Central memory CD8-positive, alpha-beta T cell (primary cell): ENCODE measurements at regions not wholly inside any gene's neighbourhood (a gene's known extent, or its start where the extent isn't known, plus 50 kb on each side); places are given as distances from the start of the nearest gene placed in this dataset.
"Not testable (repeated sequence)": the region's sequence is repeated elsewhere in the genome, so short reads cannot be mapped to it uniquely, and the experiment has no call there.

ENCODE experiments used
- ATAC-seq: fragments of 150-1000 bp; cut with Tn5 transposase; replicated peaks from 2 replicates; pipeline ENCODE4 v1.10.0; 2022; ENCODE audit warnings: mild to moderate bottlenecking, moderate FRiP score, moderate number of reproducible peaks; ENCODE audit not compliant: poor library complexity, severe bottlenecking; ENCODE audit errors: extremely low read depth
- DNase-seq, 2 donors: peaks; one replicate each; pipeline ENCODE4 v3.0.0; 2021; ENCODE audit warnings: low spot score in 2 of 2
- H3K27ac Mint-ChIP-seq: one replicate; pipeline ENCODE4 v1.8.0; 2022; ENCODE audit warnings: low read depth, mild to moderate bottlenecking, moderate library complexity, mixed read lengths
- H3K27me3 Mint-ChIP-seq: one replicate; pipeline ENCODE4 v1.8.0; 2022; ENCODE audit warnings: mixed read lengths
- H3K36me3 Mint-ChIP-seq: one replicate; pipeline ENCODE4 v1.8.0; 2022; ENCODE audit warnings: mild to moderate bottlenecking, moderate library complexity, mixed read lengths; ENCODE audit not compliant: insufficient read depth
- H3K4me1 Mint-ChIP-seq: one replicate; pipeline ENCODE4 v1.8.0; 2022; ENCODE audit warnings: mixed read lengths
- H3K4me3 Mint-ChIP-seq: one replicate; pipeline ENCODE4 v1.8.0; 2022; ENCODE audit warnings: mild to moderate bottlenecking, moderate library complexity, mixed read lengths
- H3K9me3 Mint-ChIP-seq: one replicate; pipeline ENCODE4 v1.8.0; 2022; ENCODE audit warnings: mixed read lengths

DNA sequence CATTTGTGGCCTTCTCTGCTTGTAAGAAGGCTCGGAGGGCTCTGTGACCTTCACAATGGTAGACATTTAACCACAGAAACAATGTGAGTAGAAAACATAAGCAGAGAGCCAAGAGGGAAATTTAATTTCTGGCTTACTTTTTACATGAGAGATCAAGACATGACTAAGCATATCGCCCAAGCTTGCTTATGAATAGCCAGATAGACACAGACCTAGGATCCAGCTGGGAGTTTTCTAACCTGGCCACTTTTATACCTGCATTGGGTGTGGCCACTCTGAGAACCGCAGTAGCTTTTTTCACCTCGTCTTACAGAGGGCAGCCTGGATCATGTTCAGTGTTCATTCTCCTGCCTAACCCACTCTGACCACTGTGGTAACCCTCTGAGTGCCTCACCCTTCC, 244.9 kb upstream of the KCNN2 start:
- H3K4me3 Mint-ChIP-seq = no peak overlapping the region
- H3K27me3 Mint-ChIP-seq = no peaks in the 10 kb centered on the region
- H3K9me3 Mint-ChIP-seq = peaks cover 20% of the 10 kb centered on the region
- no peak overlapping the region for H3K27ac Mint-ChIP-seq
- H3K4me1 Mint-ChIP-seq = no peaks in the 10 kb centered on the region
- DNase-seq (no peak), ATAC-seq (no peak)
- peaks cover 2% of the 10 kb centered on the region for H3K36me3 Mint-ChIP-seq

GRCh38 chr5:114118511-114118910, 243.4 kb upstream of the KCNN2 start:
- H3K27me3 Mint-ChIP-seq = no peaks in the 10 kb centered on the region
- H3K27ac Mint-ChIP-seq = no peak overlapping the region
- peaks cover 20% of the 10 kb centered on the region for H3K9me3 Mint-ChIP-seq
- H3K36me3 Mint-ChIP-seq = peaks cover 2% of the 10 kb centered on the region
- H3K4me1 Mint-ChIP-seq = no peaks in the 10 kb centered on the region
- no peak for DNase-seq
- ATAC-seq = no peak
- no peak overlapping the region for H3K4me3 Mint-ChIP-seq

DNA sequence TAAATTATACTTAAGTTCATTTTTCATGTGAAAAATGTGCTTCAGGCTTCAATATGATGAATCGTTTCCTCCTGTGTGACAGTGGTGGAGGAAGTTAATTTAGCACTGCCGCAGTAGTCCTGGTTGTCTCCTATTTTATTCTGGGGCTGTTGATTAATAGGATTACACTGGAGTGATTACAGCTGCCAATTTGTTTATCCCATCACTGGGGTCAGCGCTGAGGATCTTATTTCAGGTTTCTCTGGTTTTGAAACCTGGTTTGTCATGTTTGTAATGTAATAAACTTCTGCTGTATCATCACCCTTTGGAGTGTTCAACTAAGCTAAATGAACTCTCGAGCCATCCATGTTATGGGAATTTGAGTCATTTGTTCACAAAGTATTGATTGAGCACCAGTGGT, 241.7 kb upstream of the KCNN2 start:
- no peak overlapping the region for H3K4me3 Mint-ChIP-seq
- no peak overlapping the region for H3K27ac Mint-ChIP-seq
- no peaks in the 10 kb centered on the region for H3K4me1 Mint-ChIP-seq
- no peaks in the 10 kb centered on the region for H3K27me3 Mint-ChIP-seq
- peaks cover 2% of the 10 kb centered on the region for H3K36me3 Mint-ChIP-seq
- DNase-seq (no peak), ATAC-seq (no peak)
- H3K9me3 Mint-ChIP-seq = peaks cover 20% of the 10 kb centered on the region

DNA sequence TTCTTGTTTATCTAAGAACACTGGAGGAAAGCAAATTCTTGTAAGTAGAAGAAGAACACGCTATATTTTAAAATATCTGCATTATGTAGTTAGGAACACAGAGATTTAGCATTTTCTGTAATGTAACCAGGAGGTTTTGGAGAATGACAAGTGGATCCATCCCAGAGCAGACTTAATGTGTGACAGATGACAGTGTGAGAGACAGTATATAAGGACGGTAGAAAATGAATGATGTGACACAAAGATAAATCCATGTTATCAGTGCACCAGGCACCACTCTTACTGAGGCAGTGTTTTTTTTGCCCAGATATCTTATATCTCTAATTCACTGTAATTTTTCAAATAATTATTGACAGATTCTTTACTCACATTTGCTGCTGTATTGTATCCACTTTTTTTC, 239.0 kb upstream of the KCNN2 start:
- Mint-ChIP-seq H3K4me3 (no peak overlapping the region), H3K4me1 (no peaks in the 10 kb centered on the region), H3K27me3 (no peaks in the 10 kb centered on the region), H3K9me3 (peaks cover 11% of the 10 kb centered on the region), H3K36me3 (peaks cover 2% of the 10 kb centered on the region), H3K27ac (no peak overlapping the region)
- no peak for ATAC-seq
- DNase-seq = no peak

GRCh38 chr5:114123654-114124053, 238.2 kb upstream of the KCNN2 start:
- no peak overlapping the region for H3K27ac Mint-ChIP-seq
- H3K9me3 Mint-ChIP-seq = peaks cover 11% of the 10 kb centered on the region
- no peaks in the 10 kb centered on the region for H3K27me3 Mint-ChIP-seq
- no peak overlapping the region for H3K4me3 Mint-ChIP-seq
- peaks cover 2% of the 10 kb centered on the region for H3K36me3 Mint-ChIP-seq
- no peaks in the 10 kb centered on the region for H3K4me1 Mint-ChIP-seq
- ATAC-seq (no peak), DNase-seq (no peak)

- Mint-ChIP-seq H3K9me3 (peaks cover 38% of the 10 kb centered on the region), H3K4me1 (no peaks in the 10 kb centered on the region), H3K27ac (no peak overlapping the region), H3K27me3 (no peaks in the 10 kb centered on the region), H3K36me3 (no peaks in the 10 kb centered on the region), H3K4me3 (no peak overlapping the region)
- DNase-seq (no peak), ATAC-seq (no peak)
These were observed 215.5 kb upstream of the KCNN2 start for GRCh38 chr5:114146398-114146797.

DNA sequence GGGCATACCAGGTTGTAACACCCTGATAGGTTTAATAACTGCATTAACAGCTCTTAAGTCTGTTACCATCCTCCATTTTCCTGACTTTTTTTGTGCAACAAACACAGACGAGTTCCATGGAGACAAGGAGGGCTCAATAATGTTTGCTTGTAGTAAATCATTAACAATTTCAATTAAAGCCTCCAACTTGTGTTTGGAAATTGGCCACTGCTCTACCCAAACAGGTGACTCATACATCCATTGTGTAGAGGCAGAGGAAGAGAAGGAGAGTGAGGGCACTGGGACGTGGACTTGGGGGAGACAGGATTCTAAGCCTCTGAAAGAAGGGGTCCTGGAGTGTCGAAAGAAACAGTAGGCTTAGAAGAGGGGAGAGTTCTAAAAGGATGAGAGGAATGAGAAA, 213.6 kb upstream of the KCNN2 start:
- H3K9me3 Mint-ChIP-seq = peaks cover 48% of the 10 kb centered on the region
- H3K27me3 Mint-ChIP-seq = no peaks in the 10 kb centered on the region
- no peaks in the 10 kb centered on the region for H3K36me3 Mint-ChIP-seq
- DNase-seq (no peak), ATAC-seq (no peak)
- H3K4me3 Mint-ChIP-seq = no peak overlapping the region
- H3K27ac Mint-ChIP-seq = no peak overlapping the region
- no peaks in the 10 kb centered on the region for H3K4me1 Mint-ChIP-seq

DNA sequence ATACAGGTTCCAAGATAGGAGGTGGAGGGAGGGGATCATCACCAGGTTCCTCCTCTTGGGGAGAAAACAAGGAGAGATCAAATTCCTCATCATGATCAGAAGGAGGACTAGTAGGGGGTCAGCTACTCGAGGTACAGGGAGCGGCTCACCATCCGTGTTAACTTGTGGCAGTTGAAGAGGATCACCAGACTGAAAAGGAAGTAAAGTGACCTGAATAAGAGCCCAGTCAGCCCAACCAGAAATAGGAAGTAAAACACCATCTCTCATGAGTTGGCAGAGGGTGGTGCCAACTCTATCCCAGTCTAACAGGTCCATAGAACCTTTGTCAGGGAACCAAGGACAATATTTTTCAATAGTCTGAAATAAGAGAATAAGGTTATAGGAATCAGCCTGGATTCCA, 213.1 kb upstream of the KCNN2 start:
- not testable (repeated sequence) for DNase-seq, H3K4me3 Mint-ChIP-seq, H3K27me3 Mint-ChIP-seq, H3K27ac Mint-ChIP-seq, H3K4me1 Mint-ChIP-seq, ATAC-seq, H3K36me3 Mint-ChIP-seq
- H3K9me3 Mint-ChIP-seq = peaks cover 50% of the 10 kb centered on the region

DNA sequence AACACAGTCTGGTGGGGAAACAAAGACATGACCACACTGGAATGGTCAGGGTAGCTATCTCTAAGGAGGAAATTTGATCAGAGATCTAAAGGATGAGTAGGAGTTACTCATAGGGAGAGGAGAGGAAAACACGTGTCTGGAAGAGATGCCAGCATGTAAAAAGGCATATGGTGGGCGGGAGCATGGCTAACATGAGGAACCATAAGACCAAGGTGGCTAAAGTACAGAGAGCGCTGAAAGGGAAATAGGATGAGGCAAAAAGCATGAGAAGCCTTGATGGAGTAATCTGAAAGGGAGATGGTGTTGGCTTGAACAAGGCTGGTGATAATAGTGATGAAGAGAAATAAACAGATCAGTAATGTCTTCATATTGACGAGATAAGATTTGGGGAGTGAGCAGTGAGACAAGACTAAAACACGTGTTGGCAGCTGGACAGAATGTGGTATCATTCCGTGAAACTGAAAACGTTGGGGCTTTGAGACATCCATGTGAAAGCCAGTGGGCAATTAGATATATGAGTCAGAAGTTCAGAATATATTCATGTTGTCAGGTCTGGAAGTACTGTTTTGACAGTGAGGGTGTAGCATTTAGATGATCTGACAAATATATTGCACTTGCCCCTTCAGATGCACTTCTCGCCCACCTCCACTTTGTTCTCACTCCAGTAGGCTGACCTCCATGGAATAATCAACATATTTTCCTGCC, 209.1 kb upstream of the KCNN2 start:
- Mint-ChIP-seq H3K36me3 (no peaks in the 10 kb centered on the region), H3K27me3 (no peaks in the 10 kb centered on the region), H3K27ac (no peak overlapping the region), H3K4me3 (no peak overlapping the region), H3K4me1 (no peaks in the 10 kb centered on the region), H3K9me3 (peaks cover 34% of the 10 kb centered on the region)
- DNase-seq (no peak), ATAC-seq (no peak)

DNA sequence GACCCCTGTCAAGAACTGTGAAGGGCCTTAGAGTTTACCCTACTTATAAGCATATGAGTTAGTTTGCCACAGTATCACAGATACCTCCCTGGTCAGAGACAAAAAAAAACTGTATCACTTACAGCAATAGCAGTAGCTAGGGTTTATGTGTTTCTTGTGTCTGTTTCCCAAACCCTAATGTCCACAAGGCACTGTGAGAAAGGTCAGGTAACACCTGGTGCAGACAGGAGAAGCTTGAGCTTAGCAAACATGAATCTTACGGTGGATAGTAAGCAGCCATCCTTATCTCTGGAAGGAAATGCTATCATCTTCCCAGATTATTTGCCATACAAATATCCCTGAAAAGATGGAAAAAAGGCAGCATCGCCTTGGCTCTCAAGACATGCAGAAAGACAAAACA, 208.5 kb upstream of the KCNN2 start:
- no peak overlapping the region for H3K4me3 Mint-ChIP-seq
- H3K36me3 Mint-ChIP-seq = no peaks in the 10 kb centered on the region
- no peak for ATAC-seq
- H3K27me3 Mint-ChIP-seq = no peaks in the 10 kb centered on the region
- H3K27ac Mint-ChIP-seq = no peak overlapping the region
- H3K9me3 Mint-ChIP-seq = peaks cover 31% of the 10 kb centered on the region
- no peak for DNase-seq
- no peaks in the 10 kb centered on the region for H3K4me1 Mint-ChIP-seq

DNA sequence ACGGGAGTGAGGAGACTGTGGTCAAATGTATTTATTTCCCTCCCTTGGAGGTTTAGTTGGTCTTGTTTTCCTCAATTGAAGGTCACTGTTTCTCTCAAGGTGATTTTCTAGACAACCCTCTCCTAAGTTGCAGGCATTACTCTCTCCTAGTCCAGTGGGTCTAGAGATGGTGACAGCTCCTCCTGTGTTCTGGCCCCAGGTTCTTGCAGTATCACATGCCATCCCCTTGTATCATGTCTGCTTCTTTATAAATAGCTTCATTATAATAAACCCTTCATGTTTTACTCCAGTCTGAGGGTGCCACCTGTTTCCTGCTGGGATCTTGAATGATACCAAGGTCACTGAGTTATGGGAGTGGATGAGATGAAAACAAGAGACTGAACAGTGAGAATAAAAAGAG, 208.0 kb upstream of the KCNN2 start:
- H3K36me3 Mint-ChIP-seq = no peaks in the 10 kb centered on the region
- no peak overlapping the region for H3K27ac Mint-ChIP-seq
- no peaks in the 10 kb centered on the region for H3K4me1 Mint-ChIP-seq
- peaks cover 27% of the 10 kb centered on the region for H3K9me3 Mint-ChIP-seq
- DNase-seq (no peak), ATAC-seq (no peak)
- no peak overlapping the region for H3K4me3 Mint-ChIP-seq
- no peaks in the 10 kb centered on the region for H3K27me3 Mint-ChIP-seq

GRCh38 chr5:114166081-114166480, 195.8 kb upstream of the KCNN2 start:
- no peaks in the 10 kb centered on the region for H3K4me1 Mint-ChIP-seq
- no peak for DNase-seq
- no peak overlapping the region for H3K4me3 Mint-ChIP-seq
- H3K36me3 Mint-ChIP-seq = no peaks in the 10 kb centered on the region
- H3K27ac Mint-ChIP-seq = no peak overlapping the region
- peaks cover 34% of the 10 kb centered on the region for H3K9me3 Mint-ChIP-seq
- no peaks in the 10 kb centered on the region for H3K27me3 Mint-ChIP-seq
- no peak for ATAC-seq

DNA sequence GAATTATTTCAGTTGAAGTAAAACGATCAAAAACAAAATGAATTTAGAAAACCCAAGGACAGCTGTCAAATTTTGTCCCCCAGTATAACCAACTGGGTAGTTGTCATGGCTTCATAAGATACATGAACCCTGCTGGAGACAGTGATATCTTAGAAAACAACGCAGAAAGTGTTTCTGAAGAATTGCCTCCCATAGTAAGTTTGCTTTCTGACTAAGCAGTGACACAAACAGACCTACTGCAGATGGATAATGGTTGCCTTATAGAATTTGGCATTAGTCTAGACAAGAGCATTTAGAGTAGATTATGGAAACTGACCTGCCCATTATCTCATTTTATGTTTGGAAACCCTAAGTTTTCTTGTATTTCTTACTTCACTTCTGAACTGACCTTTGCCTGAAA, 187.7 kb upstream of the KCNN2 start:
- no peaks in the 10 kb centered on the region for H3K36me3 Mint-ChIP-seq
- no peak overlapping the region for H3K4me3 Mint-ChIP-seq
- H3K27me3 Mint-ChIP-seq = no peaks in the 10 kb centered on the region
- H3K9me3 Mint-ChIP-seq = peaks cover 18% of the 10 kb centered on the region
- DNase-seq (no peak), ATAC-seq (no peak)
- H3K4me1 Mint-ChIP-seq = no peaks in the 10 kb centered on the region
- H3K27ac Mint-ChIP-seq = no peak overlapping the region

GRCh38 chr5:114174837-114175236, 187.0 kb upstream of the KCNN2 start:
- Mint-ChIP-seq H3K4me1 (no peaks in the 10 kb centered on the region), H3K27ac (no peak overlapping the region), H3K27me3 (no peaks in the 10 kb centered on the region), H3K9me3 (peaks cover 11% of the 10 kb centered on the region), H3K36me3 (no peaks in the 10 kb centered on the region), H3K4me3 (no peak overlapping the region)
- ATAC-seq = no peak
- DNase-seq = no peak
